ENCODE measurements at regions not wholly inside any gene's neighbourhood (a gene's known extent, or its start where the extent isn't known, plus 50 kb on each side); places are given as distances from the start of the nearest gene placed in this dataset.
"Not testable (repeated sequence)": the region's sequence is repeated elsewhere in the genome, so short reads cannot be mapped to it uniquely, and the experiment has no call there.

DNA sequence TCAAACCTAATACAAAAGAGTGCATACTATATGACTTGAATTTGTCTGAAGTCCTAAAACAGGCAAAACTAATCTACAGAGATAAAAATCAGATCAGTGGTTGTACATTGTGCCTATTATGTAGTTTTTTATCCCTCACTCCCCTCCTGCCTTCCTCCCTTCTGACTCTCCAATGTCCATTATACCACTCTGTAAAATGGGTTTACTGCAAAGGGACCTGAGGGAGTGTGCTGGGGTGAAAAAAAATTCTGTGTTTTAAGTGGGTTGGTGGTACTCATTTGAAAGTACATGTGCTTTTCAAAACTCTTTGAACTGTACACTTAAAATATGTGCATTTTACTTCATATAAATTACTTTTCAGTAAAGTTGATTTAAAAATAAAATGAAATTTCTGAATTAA is 89.0 kb upstream of the UBE2E3 start:
- Histone ChIP-seq H3K27me3 (ENCODE audit: control insufficient read depth in 2 of 2, insufficient read depth in 2 of 2, low read length in 2 of 2) (no peaks in the 10 kb centered on the region), H3K4me3 (ENCODE audit: low read length in 2 of 2) (no peak overlapping the region), H3K27ac (ENCODE audit: low read depth in 2 of 2, low read length in 2 of 2) (no peak overlapping the region), H3K4me1 (ENCODE audit: control insufficient read depth in 2 of 2, insufficient read depth in 2 of 2, low read length in 2 of 2) (no peaks in the 10 kb centered on the region), H3K9me3 (ENCODE audit: control insufficient read depth in 2 of 2, low read length in 2 of 2) (no peaks in the 10 kb centered on the region), H3K9ac (ENCODE audit: low read depth in 1 of 2, low read length in 2 of 2) (no peak overlapping the region), H3K36me3 (ENCODE audit: control insufficient read depth in 2 of 2, insufficient read depth in 2 of 2, low read length in 2 of 2) (no peaks in the 10 kb centered on the region)

DNA sequence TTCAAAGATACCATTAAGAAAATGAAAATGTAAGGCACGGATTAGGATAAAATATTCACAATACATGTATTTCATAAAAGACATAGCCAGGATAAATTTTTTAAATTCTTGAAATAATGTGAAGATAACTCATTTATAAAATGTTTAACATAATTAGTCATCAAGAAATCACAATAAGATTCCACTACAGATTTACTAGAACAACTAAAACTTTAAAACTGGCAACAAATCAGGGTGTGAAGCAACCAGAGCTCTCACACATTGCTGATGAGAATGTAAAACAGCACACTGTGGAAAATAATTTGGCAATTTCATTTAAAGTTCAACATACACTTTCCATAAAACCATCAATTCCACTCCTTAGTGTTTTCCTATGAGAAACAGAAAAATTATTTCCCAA is 89.6 kb upstream of the UBE2E3 start:
- no peaks in the 10 kb centered on the region for H3K36me3 ChIP-seq (ENCODE audit: control insufficient read depth in 2 of 2, insufficient read depth in 2 of 2, low read length in 2 of 2)
- H3K9me3 ChIP-seq (ENCODE audit: control insufficient read depth in 2 of 2, low read length in 2 of 2), result no peaks in the 10 kb centered on the region
- H3K9ac ChIP-seq (ENCODE audit: low read depth in 1 of 2, low read length in 2 of 2), result no peak overlapping the region
- H3K27ac ChIP-seq (ENCODE audit: low read depth in 2 of 2, low read length in 2 of 2), result no peak overlapping the region
- no peaks in the 10 kb centered on the region for H3K4me1 ChIP-seq (ENCODE audit: control insufficient read depth in 2 of 2, insufficient read depth in 2 of 2, low read length in 2 of 2)
- H3K4me3 ChIP-seq (ENCODE audit: low read length in 2 of 2), result no peak overlapping the region
- H3K27me3 ChIP-seq (ENCODE audit: control insufficient read depth in 2 of 2, insufficient read depth in 2 of 2, low read length in 2 of 2), result no peaks in the 10 kb centered on the region

DNA sequence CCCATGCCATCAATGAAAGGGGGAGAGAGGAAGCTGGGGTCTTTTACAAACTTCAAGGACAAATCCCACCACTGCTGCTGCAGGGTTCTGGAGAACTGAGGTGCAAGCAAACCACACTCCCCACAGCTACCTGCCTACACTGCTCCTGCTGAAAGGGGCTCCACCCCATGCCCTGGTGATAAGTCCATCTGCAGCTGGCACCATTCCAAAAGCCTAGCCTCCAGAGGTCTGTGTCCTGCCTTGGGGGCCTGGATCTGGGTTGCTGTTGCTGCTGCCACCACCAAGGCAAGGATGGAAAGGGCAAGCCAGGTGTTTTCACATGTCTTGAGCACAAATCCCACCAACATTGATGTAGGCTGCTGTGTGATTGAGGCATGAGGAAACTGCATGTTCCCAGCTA is 97.4 kb upstream of the UBE2E3 start:
- H3K27ac ChIP-seq (ENCODE audit: low read depth in 2 of 2, low read length in 2 of 2), result no peak overlapping the region
- H3K4me3 ChIP-seq (ENCODE audit: low read length in 2 of 2), result no peak overlapping the region
- no peak overlapping the region for H3K9ac ChIP-seq (ENCODE audit: low read depth in 1 of 2, low read length in 2 of 2)
- H3K4me1 ChIP-seq (ENCODE audit: control insufficient read depth in 2 of 2, insufficient read depth in 2 of 2, low read length in 2 of 2), result no peaks in the 10 kb centered on the region
- no peaks in the 10 kb centered on the region for H3K9me3 ChIP-seq (ENCODE audit: control insufficient read depth in 2 of 2, low read length in 2 of 2)
- H3K36me3 ChIP-seq (ENCODE audit: control insufficient read depth in 2 of 2, insufficient read depth in 2 of 2, low read length in 2 of 2), result no peaks in the 10 kb centered on the region
- no peaks in the 10 kb centered on the region for H3K27me3 ChIP-seq (ENCODE audit: control insufficient read depth in 2 of 2, insufficient read depth in 2 of 2, low read length in 2 of 2)

DNA sequence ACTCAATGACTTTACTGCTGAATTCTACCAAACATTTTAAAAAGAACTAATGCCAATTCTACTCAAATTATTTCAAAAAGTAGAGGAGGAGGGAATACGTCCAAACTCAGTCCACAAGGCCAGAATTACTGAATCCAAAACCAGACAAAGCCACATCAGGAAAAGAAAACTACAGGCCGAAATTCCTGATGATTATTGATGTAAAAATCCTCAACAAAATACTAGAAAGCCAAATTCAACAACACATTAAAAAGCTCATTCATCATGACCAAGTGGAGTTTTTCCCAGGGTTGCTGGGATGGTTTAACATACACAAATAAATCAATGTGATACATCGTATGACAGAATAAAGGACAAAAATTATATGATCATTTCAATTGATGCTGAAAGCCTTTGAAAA is 103.9 kb upstream of the UBE2E3 start:
- H3K36me3 ChIP-seq (ENCODE audit: control insufficient read depth in 2 of 2, insufficient read depth in 2 of 2, low read length in 2 of 2), result no peaks in the 10 kb centered on the region
- H3K4me1 ChIP-seq (ENCODE audit: control insufficient read depth in 2 of 2, insufficient read depth in 2 of 2, low read length in 2 of 2), result no peaks in the 10 kb centered on the region
- H3K4me3 ChIP-seq (ENCODE audit: low read length in 2 of 2), result no peak overlapping the region
- no peak overlapping the region for H3K9ac ChIP-seq (ENCODE audit: low read depth in 1 of 2, low read length in 2 of 2)
- H3K9me3 ChIP-seq (ENCODE audit: control insufficient read depth in 2 of 2, low read length in 2 of 2), result no peaks in the 10 kb centered on the region
- H3K27me3 ChIP-seq (ENCODE audit: control insufficient read depth in 2 of 2, insufficient read depth in 2 of 2, low read length in 2 of 2), result no peaks in the 10 kb centered on the region
- no peak overlapping the region for H3K27ac ChIP-seq (ENCODE audit: low read depth in 2 of 2, low read length in 2 of 2)

DNA sequence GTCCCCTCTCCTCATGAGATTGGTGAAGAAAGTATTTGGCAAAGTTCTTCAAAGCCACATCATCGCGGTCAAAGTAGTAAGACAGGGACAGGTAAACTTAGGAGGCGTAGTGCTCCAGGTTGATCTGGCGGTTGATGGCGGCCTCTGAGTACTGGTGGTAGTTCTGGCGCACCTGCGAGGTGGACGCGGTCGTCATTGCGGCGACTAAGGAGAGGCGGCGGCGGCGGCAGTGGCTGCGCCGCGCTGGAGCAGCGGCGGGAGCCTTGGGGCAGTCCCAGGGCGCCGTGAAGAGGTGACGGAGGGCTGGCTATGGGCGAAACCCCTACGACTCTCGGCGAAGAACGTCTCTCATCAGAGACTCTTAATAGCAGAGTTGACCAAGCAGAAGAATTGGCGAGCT is 107.2 kb upstream of the UBE2E3 start:
- Histone ChIP-seq H3K4me3 (ENCODE audit: low read length in 2 of 2) (no peak overlapping the region), H3K4me1 (ENCODE audit: control insufficient read depth in 2 of 2, insufficient read depth in 2 of 2, low read length in 2 of 2) (no peaks in the 10 kb centered on the region), H3K27ac (ENCODE audit: low read depth in 2 of 2, low read length in 2 of 2) (no peak overlapping the region), H3K9me3 (ENCODE audit: control insufficient read depth in 2 of 2, low read length in 2 of 2) (no peaks in the 10 kb centered on the region), H3K27me3 (ENCODE audit: control insufficient read depth in 2 of 2, insufficient read depth in 2 of 2, low read length in 2 of 2) (no peaks in the 10 kb centered on the region), H3K9ac (ENCODE audit: low read depth in 1 of 2, low read length in 2 of 2) (no peak overlapping the region), H3K36me3 (ENCODE audit: control insufficient read depth in 2 of 2, insufficient read depth in 2 of 2, low read length in 2 of 2) (no peaks in the 10 kb centered on the region)

DNA sequence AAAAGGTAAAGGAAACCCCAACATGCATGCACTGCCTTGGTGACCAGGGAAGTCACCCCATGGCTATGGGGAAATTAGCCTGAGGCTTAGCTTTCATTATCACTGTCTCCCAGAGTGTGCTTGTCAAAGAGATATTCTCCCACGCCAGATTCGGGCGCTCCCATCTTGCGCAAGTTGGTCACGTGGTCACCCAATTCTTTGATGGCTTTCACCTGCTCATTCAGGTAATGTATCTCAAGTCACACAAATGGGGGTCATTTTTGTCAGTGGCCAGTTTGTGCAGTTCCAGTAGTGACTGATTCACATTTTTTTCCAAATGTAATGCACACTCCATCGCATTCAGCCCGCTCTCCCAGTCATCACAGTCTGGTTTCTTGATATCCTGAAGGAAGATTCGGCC is 107.6 kb upstream of the UBE2E3 start:
- not testable (repeated sequence) for H3K4me1 ChIP-seq (ENCODE audit: control insufficient read depth in 2 of 2, insufficient read depth in 2 of 2, low read length in 2 of 2)

DNA sequence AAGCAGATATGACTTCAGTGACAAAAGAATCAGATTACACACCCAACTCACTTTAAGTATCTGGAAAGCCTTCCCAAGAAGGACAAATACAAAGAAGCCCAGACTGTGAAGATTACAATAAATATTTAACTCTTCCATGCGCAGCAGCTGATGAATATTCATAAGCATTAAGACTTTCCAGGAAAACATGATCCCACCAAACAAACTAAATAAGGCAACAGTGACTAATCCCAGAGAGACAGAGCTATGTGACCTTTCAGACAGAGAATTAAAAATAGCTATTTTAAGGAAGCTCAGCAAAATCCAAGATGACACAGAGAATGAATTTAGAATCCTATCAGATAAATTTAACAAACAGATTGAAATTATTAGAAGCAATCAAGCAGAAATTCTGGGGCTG is 108.2 kb upstream of the UBE2E3 start:
- Histone ChIP-seq H3K27me3 (ENCODE audit: control insufficient read depth in 2 of 2, insufficient read depth in 2 of 2, low read length in 2 of 2) (no peaks in the 10 kb centered on the region), H3K4me1 (ENCODE audit: control insufficient read depth in 2 of 2, insufficient read depth in 2 of 2, low read length in 2 of 2) (no peaks in the 10 kb centered on the region), H3K36me3 (ENCODE audit: control insufficient read depth in 2 of 2, insufficient read depth in 2 of 2, low read length in 2 of 2) (no peaks in the 10 kb centered on the region), H3K27ac (ENCODE audit: low read depth in 2 of 2, low read length in 2 of 2) (no peak overlapping the region), H3K4me3 (ENCODE audit: low read length in 2 of 2) (no peak overlapping the region), H3K9me3 (ENCODE audit: control insufficient read depth in 2 of 2, low read length in 2 of 2) (no peaks in the 10 kb centered on the region), H3K9ac (ENCODE audit: low read depth in 1 of 2, low read length in 2 of 2) (no peak overlapping the region)

More for the DNA sequence above, 107.6 kb upstream of the UBE2E3 start:
- not testable (repeated sequence) for H3K9me3 ChIP-seq (ENCODE audit: control insufficient read depth in 2 of 2, low read length in 2 of 2); H3K4me3 ChIP-seq (ENCODE audit: low read length in 2 of 2); H3K36me3 ChIP-seq (ENCODE audit: control insufficient read depth in 2 of 2, insufficient read depth in 2 of 2, low read length in 2 of 2); H3K27me3 ChIP-seq (ENCODE audit: control insufficient read depth in 2 of 2, insufficient read depth in 2 of 2, low read length in 2 of 2); H3K27ac ChIP-seq (ENCODE audit: low read depth in 2 of 2, low read length in 2 of 2); H3K9ac ChIP-seq (ENCODE audit: low read depth in 1 of 2, low read length in 2 of 2)

DNA sequence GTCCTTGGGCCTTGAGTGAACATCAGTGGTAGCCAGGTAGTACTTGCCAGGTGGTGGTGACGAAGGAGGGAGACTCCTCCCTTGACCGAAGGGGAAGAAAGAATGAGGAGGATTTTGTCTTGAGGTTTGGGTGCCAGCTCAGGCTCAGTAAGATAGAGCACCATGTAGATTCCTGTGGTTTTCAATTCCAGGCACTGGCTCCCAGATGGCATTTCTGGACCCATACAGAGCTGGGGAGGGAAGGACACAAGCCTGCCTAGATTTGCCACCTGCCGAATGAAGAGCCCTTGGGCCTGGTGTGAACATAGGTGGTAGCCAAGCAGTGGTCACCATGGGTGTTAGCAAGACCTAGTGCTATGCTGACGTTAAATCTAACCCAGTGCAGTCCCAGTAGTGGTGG is 108.8 kb upstream of the UBE2E3 start:
- Histone ChIP-seq H3K27ac (ENCODE audit: low read depth in 2 of 2, low read length in 2 of 2) (no peak overlapping the region), H3K9me3 (ENCODE audit: control insufficient read depth in 2 of 2, low read length in 2 of 2) (no peaks in the 10 kb centered on the region), H3K4me1 (ENCODE audit: control insufficient read depth in 2 of 2, insufficient read depth in 2 of 2, low read length in 2 of 2) (no peaks in the 10 kb centered on the region), H3K9ac (ENCODE audit: low read depth in 1 of 2, low read length in 2 of 2) (no peak overlapping the region), H3K4me3 (ENCODE audit: low read length in 2 of 2) (no peak overlapping the region), H3K27me3 (ENCODE audit: control insufficient read depth in 2 of 2, insufficient read depth in 2 of 2, low read length in 2 of 2) (no peaks in the 10 kb centered on the region), H3K36me3 (ENCODE audit: control insufficient read depth in 2 of 2, insufficient read depth in 2 of 2, low read length in 2 of 2) (no peaks in the 10 kb centered on the region)

DNA sequence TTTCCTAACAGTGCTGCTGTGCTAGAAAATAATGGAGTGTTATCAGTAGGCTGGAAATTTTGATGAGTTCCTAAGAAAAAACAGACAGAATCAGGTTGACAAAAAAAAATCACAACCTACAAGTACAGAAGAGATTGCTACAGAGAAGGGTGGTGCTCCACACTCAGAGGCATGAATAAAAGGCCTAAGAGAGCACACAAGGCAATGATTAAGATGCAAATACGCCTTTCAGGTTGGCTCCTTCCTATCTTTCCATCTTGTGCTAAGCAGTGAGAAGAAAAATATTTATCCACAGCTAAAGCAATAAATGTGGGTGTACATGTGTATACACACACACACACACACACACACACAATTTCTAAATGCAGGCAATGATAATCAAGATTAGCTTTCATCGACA is 130.6 kb upstream of the UBE2E3 start:
- no peaks in the 10 kb centered on the region for H3K27me3 ChIP-seq (ENCODE audit: control insufficient read depth in 2 of 2, insufficient read depth in 2 of 2, low read length in 2 of 2)
- H3K36me3 ChIP-seq (ENCODE audit: control insufficient read depth in 2 of 2, insufficient read depth in 2 of 2, low read length in 2 of 2), result no peaks in the 10 kb centered on the region
- H3K9me3 ChIP-seq (ENCODE audit: control insufficient read depth in 2 of 2, low read length in 2 of 2), result no peaks in the 10 kb centered on the region

DNA sequence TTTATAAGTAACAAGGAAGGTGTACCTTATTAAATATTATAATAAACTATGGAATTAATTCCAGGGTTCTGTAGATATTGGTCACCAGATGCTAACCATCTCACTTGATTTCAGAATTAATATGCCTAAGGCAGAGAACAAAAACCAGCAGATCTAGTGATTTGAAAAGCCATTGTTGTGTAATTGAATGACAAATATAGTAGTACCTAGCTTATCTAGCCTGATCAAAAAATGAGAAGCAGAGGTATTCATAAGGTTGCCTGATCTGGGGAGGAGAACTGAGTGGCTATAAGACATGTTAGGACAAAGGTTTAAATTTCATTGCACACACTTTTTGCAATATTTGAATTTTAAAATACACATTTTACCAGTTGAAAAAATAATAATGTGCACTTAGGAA is 132.0 kb upstream of the UBE2E3 start:
- H3K4me3 ChIP-seq (ENCODE audit: low read length in 2 of 2), result no peak overlapping the region
- H3K9me3 ChIP-seq (ENCODE audit: control insufficient read depth in 2 of 2, low read length in 2 of 2), result no peaks in the 10 kb centered on the region

More for the DNA sequence above, 130.6 kb upstream of the UBE2E3 start:
- Histone ChIP-seq H3K9ac (ENCODE audit: low read depth in 1 of 2, low read length in 2 of 2) (no peak overlapping the region), H3K4me1 (ENCODE audit: control insufficient read depth in 2 of 2, insufficient read depth in 2 of 2, low read length in 2 of 2) (no peaks in the 10 kb centered on the region), H3K27ac (ENCODE audit: low read depth in 2 of 2, low read length in 2 of 2) (no peak overlapping the region), H3K4me3 (ENCODE audit: low read length in 2 of 2) (no peak overlapping the region)

DNA sequence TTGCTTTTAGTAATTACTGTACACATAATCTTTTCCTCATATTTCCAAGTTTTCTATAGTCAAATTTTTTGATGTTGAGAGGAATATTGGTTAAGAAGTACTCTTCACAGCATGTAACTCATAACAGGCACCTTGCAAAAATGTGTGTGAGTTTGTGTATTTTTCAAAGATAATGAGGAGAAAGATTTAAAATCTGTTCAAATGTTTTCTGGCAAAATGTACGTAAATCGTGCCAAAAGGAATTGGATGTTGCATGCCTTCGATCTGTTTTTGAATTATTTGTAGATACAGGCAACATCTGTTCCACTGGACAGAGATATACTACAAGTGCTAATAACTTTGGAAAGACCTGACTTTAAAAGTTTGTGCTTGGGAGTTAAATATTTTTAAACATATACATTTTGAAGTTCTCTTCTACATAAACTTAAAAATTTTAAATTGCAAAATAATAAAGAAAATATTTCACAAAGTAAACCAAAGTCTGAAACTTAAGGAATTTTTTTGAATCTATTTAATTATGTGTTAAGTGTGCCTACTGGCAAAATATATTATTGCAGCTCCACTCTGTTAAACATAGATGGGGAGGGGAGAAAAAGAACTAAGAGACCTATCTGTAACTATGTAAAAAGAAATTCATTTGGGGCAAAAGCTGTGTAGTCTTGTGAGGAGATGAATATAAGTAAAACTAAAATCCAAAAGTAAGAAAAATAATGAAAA is 133.5 kb upstream of the UBE2E3 start:
- Histone ChIP-seq H3K9me3 (ENCODE audit: control insufficient read depth in 2 of 2, low read length in 2 of 2) (no peaks in the 10 kb centered on the region), H3K27me3 (ENCODE audit: control insufficient read depth in 2 of 2, insufficient read depth in 2 of 2, low read length in 2 of 2) (no peaks in the 10 kb centered on the region), H3K4me1 (ENCODE audit: control insufficient read depth in 2 of 2, insufficient read depth in 2 of 2, low read length in 2 of 2) (no peaks in the 10 kb centered on the region), H3K27ac (ENCODE audit: low read depth in 2 of 2, low read length in 2 of 2) (no peak overlapping the region), H3K4me3 (ENCODE audit: low read length in 2 of 2) (no peak overlapping the region), H3K36me3 (ENCODE audit: control insufficient read depth in 2 of 2, insufficient read depth in 2 of 2, low read length in 2 of 2) (no peaks in the 10 kb centered on the region), H3K9ac (ENCODE audit: low read depth in 1 of 2, low read length in 2 of 2) (no peak overlapping the region)

More for the DNA sequence above, 132.0 kb upstream of the UBE2E3 start:
- H3K27ac ChIP-seq (ENCODE audit: low read depth in 2 of 2, low read length in 2 of 2), result no peak overlapping the region
- H3K27me3 ChIP-seq (ENCODE audit: control insufficient read depth in 2 of 2, insufficient read depth in 2 of 2, low read length in 2 of 2), result no peaks in the 10 kb centered on the region
- H3K9ac ChIP-seq (ENCODE audit: low read depth in 1 of 2, low read length in 2 of 2), result no peak overlapping the region
- no peaks in the 10 kb centered on the region for H3K4me1 ChIP-seq (ENCODE audit: control insufficient read depth in 2 of 2, insufficient read depth in 2 of 2, low read length in 2 of 2)
- no peaks in the 10 kb centered on the region for H3K36me3 ChIP-seq (ENCODE audit: control insufficient read depth in 2 of 2, insufficient read depth in 2 of 2, low read length in 2 of 2)

All from mucosa of rectum (tissue), 2 donors.